NCI-H2196 (cell line): ENCODE measurements at regions not wholly inside any gene's neighbourhood (a gene's known extent, or its start where the extent isn't known, plus 50 kb on each side); places are given as distances from the start of the nearest gene placed in this dataset.
"Not testable (repeated sequence)": the region's sequence is repeated elsewhere in the genome, so short reads cannot be mapped to it uniquely, and the experiment has no call there.

Source experiments
- DNase-seq: peaks from one replicate; lab custom pipeline; 2025; ENCODE audit not compliant: unreplicated experiment; lab: John Stamatoyannopoulos, UW

DNA sequence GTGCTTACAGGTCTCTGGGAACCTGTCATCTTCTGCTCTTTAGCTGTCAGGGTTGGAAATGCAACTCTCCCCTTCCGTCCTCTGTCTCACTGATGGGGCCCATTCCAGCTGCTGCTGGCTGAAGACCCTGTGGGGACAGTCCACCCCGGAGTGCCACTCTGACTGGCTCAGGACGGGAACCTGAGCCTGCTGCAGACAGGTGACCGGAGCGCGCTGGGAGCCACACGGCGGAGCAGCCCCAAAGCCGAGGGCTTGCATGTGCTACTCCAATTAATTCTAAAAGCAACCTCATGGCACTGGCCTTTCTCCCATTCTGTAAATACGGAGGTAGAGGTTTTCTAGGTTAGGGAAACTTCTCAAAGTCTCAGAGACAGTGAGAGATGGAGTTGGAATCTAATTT, 223.5 kb upstream of the PITRM1 start:
- DNase-seq: no peak

DNA sequence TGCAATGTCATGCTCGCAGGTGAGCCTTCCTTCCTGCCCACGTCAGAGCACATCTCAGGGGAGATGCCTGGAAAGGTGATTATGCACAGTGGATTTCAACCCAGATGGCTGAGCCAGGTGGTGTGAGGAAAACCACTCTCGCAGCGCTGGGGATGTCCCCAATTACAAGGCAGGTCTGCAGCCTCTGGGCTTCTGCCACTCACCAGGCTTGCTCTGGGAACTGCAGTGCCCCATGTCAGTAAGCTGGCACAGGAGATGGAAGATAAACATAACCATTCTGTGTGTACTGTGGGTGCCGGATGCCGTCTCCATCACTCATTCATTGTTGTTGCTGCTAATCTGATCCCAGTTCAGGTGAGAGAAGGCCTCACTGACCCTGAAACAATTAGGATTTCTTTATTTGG, 222.9 kb upstream of the PITRM1 start:
- DNase-seq: peak; percentile 40

GRCh38 chr10:3395041-3395440, 222.5 kb upstream of the PITRM1 start:
- DNase-seq: no peak

- DNase-seq: no peak
Observed at GRCh38 chr10:3393958-3394357, 221.4 kb upstream of the PITRM1 start.

- DNase-seq: no peak
Observed at GRCh38 chr10:3391657-3392056, 219.1 kb upstream of the PITRM1 start.

DNA sequence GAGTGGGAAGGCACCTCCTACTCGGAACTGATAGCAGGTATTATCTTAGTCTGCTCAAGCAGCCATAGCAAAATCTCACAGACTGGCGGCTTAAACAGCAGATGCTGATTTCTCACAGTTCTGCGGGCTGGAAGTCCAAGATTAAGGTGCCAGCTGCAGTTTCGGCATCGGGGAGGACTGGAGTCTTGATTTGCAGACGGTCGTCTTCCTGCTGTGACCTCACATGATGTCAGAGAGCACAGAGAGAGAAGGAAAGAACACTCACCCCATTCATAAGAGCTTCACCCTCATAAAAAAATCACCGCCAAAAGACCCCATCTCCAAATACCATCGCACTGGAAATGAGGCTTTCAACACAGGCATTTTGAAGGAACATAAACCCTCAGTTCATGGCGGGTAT, 216.5 kb upstream of the PITRM1 start:
- no peak for DNase-seq

DNA sequence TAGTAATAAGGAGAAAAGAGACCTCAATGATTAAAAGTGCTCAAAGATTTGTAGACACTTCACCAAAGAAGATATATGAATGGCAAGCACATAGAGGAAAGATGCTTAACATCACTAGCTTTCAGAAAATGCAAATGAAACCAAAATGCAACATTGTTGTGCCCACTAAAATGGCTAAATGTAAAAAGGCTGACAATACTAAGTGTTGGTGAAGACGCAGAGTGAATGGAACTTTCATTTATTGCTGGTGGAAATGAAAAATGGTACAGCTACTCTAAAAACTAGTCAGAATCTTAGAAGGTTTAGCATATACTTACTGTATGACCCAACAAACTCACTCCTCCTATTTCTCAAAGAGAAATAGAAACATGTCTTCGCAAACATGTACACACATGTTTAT, 212.9 kb upstream of the PITRM1 start:
- no peak for DNase-seq

GRCh38 chr10:3382092-3382491, 209.5 kb upstream of the PITRM1 start:
- no peak for DNase-seq

- no peak for DNase-seq
Observed at GRCh38 chr10:3380406-3381050, 207.9 kb upstream of the PITRM1 start.

- DNase-seq: no peak
Observed at GRCh38 chr10:3376631-3377030, 204.0 kb upstream of the PITRM1 start.

- DNase-seq: no peak
Observed at GRCh38 chr10:3375505-3375904, 202.9 kb upstream of the PITRM1 start.

DNA sequence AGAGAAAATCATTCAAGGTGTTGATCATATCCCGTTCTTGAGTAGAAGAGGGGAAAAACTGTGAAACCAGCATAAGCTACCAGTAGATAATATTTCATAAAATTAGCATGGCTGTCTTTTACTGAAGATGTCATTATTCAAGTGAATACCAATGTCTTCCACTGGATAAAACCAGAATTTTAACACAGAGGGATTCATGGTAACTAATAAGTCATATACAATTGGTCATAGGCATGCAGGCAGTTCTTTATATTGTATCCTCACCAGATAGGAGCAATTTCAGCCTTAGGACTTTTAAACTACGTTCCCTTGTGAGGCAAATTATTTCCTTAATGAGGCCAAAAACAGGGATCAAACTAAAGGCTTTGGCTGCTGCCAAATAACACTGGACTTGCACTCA, 202.3 kb upstream of the PITRM1 start:
- no peak for DNase-seq

GRCh38 chr10:3373374-3374027, 200.9 kb upstream of the PITRM1 start:
- DNase-seq: not testable (repeated sequence)

DNA sequence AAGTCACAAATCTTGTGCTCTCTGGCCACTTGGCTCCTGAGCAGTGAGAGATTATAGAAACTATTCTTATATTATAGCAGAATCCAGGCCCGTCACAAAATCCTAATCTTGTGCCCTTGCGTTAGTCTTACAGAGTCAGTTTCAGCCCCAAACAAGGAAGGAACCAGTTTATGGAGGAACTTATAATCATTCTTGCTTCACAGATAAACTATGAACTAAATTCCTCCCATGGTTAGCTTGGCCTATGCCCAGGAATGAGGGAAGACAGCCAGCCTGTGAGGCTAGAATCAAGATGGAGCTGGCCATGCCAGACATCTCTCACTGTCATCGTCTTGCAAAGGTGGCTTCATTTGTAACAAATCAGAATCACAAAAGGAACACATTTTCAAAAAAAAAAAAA, 199.7 kb upstream of the PITRM1 start:
- DNase-seq: no peak

- DNase-seq: not testable (repeated sequence)
Observed at GRCh38 chr10:3371624-3372023, 199.0 kb upstream of the PITRM1 start.

DNA sequence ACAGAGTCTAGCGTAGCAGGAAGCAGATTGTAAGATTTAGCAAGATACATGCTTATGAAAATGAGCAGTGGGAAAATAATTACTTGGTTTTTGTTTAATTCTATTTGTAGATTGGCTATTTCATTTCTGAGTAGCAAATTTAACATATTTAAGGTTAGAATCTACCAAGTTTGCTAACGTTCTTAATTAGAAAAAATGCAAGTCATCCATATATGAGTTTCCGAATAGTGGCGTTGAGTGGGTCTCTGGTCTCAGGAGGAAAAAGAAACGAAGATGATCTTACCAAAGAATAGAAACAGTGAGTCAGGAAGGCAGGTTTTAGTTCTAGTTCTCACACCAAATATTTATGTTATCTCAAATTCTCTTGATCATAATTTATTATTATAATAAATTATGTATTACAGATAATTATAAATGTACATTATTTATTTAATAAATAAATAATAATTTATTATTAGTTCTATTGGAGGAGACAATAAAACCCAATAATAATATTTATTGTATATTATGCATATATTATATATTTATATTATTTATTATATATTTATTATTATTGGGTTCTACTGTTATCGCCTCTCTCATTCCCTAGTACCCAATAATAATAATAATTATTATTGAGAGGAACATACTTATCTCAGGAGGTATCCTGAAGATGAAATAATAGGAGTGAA, 194.3 kb upstream of the PITRM1 start:
- DNase-seq: no peak

- DNase-seq: no peak
Observed at GRCh38 chr10:3366043-3366442, 193.5 kb upstream of the PITRM1 start.

DNA sequence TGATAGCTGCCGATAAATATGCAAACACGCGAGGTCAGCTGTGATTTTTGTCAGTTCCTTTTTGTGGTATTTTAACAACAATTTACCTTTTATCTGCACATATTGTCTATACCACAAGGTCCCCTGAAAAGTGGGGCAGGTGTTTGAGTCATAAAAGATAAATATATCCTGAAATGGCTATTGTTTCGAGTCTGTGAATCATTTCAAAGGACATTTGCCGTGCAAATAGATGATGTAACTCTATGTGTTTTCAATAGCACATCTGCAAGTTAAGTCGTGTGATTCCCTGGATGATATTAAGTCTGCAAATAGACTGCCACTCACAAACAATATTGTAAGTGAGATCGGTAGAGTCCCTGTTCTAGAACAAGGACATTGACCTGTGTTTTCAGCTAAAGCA, 193.0 kb upstream of the PITRM1 start:
- DNase-seq: peak; percentile 26

- DNase-seq: no peak
Observed at GRCh38 chr10:3364768-3365480, 192.3 kb upstream of the PITRM1 start.

- no peak for DNase-seq
Observed at GRCh38 chr10:3363311-3364045, 190.9 kb upstream of the PITRM1 start.

- DNase-seq: no peak
Observed at GRCh38 chr10:3362394-3362793, 189.8 kb upstream of the PITRM1 start.
